ENCODE measurements at regions not wholly inside any gene's neighbourhood (a gene's known extent, or its start where the extent isn't known, plus 50 kb on each side); places are given as distances from the start of the nearest gene placed in this dataset.

GRCh38 chr16:55031481-55031880, 100.8 kb downstream of the IRX5 start:
- no peak overlapping the region for H3K4me3 Mint-ChIP-seq
- H3K27me3 Mint-ChIP-seq (ENCODE audit: low read depth in 2 of 2): peaks cover 5 to 6% of the 10 kb centered on the region in 2 donors
- Histone ChIP-seq H3K36me3 (ENCODE audit: control insufficient read depth, insufficient read depth, low read length) (no peaks in the 10 kb centered on the region), H3K27ac (ENCODE audit: low read length) (no peak overlapping the region), H3K27me3 (ENCODE audit: control insufficient read depth, insufficient read depth, low read length) (no peaks in the 10 kb centered on the region), H3K4me1 (ENCODE audit: control insufficient read depth, insufficient read depth, low read length) (no peaks in the 10 kb centered on the region), H3K4me3 (ENCODE audit: low read length) (no peak overlapping the region), H3K9me3 (ENCODE audit: control insufficient read depth, insufficient read depth, low read length) (no peaks in the 10 kb centered on the region)
- DNase-seq: no peak
- intact Hi-C loops (cut with micrococcal nuclease): no loop called here
- H3K9me3 Mint-ChIP-seq: peaks cover 0 to 3% of the 10 kb centered on the region in 2 donors
- no peak overlapping the region for H3K27ac Mint-ChIP-seq
- no peaks in the 10 kb centered on the region for H3K4me1 Mint-ChIP-seq
- WGBS (ENCODE audit: insufficient coverage): 79% methylated on average over 5 of the region's 6 CpGs
- ATAC-seq: no peak
- TF ChIP-seq CTCF (IDR thresholded peaks at IDR 0.05): no peak
- H3K36me3 Mint-ChIP-seq: no peaks in the 10 kb centered on the region

- 93% methylated on average over 27 of the region's 28 CpGs for WGBS (ENCODE audit: insufficient coverage)
- no peaks in the 10 kb centered on the region for H3K4me1 ChIP-seq (ENCODE audit: control insufficient read depth, insufficient read depth, low read length)
- Mint-ChIP-seq H3K4me3 (no peak overlapping the region), H3K27ac (no peak overlapping the region), H3K36me3 (no peaks in the 10 kb centered on the region), H3K9me3 (peaks cover 0 to 3% of the 10 kb centered on the region in 2 donors), H3K4me1 (no peaks in the 10 kb centered on the region), H3K27me3 (ENCODE audit: low read depth in 2 of 2) (peaks cover 3 to 6% of the 10 kb centered on the region in 2 donors)
- no peaks in the 10 kb centered on the region for H3K36me3 ChIP-seq (ENCODE audit: control insufficient read depth, insufficient read depth, low read length)
- H3K4me3 ChIP-seq (ENCODE audit: low read length): no peak overlapping the region
- no peak overlapping the region for H3K27ac ChIP-seq (ENCODE audit: low read length)
- intact Hi-C loops (cut with micrococcal nuclease): no loop called here
- no peak for DNase-seq
- ATAC-seq: no peak
- TF ChIP-seq CTCF (IDR thresholded peaks at IDR 0.05): no peak
- H3K9me3 ChIP-seq (ENCODE audit: control insufficient read depth, insufficient read depth, low read length): no peaks in the 10 kb centered on the region
- H3K27me3 ChIP-seq (ENCODE audit: control insufficient read depth, insufficient read depth, low read length): no peaks in the 10 kb centered on the region
Measured at GRCh38 chr16:55033225-55034156, 102.8 kb downstream of the IRX5 start.

- Histone ChIP-seq H3K9me3 (ENCODE audit: control insufficient read depth, insufficient read depth, low read length) (no peaks in the 10 kb centered on the region), H3K4me3 (ENCODE audit: low read length) (no peak overlapping the region), H3K4me1 (ENCODE audit: control insufficient read depth, insufficient read depth, low read length) (no peaks in the 10 kb centered on the region), H3K36me3 (ENCODE audit: control insufficient read depth, insufficient read depth, low read length) (no peaks in the 10 kb centered on the region), H3K27ac (ENCODE audit: low read length) (no peak overlapping the region), H3K27me3 (ENCODE audit: control insufficient read depth, insufficient read depth, low read length) (no peaks in the 10 kb centered on the region)
- intact Hi-C loops (cut with micrococcal nuclease): no loop called here
- 33% methylated on average over 9 of the region's 9 CpGs for WGBS (ENCODE audit: insufficient coverage)
- TF ChIP-seq CTCF (IDR thresholded peaks at IDR 0.05): no peak
- H3K27ac Mint-ChIP-seq: no peak overlapping the region
- no peaks in the 10 kb centered on the region for H3K9me3 Mint-ChIP-seq
- no peak for DNase-seq
- ATAC-seq: no peak
- H3K4me3 Mint-ChIP-seq: no peak overlapping the region
- no peaks in the 10 kb centered on the region for H3K36me3 Mint-ChIP-seq
- peaks cover 0 to 3% of the 10 kb centered on the region in 2 donors for H3K27me3 Mint-ChIP-seq (ENCODE audit: low read depth in 2 of 2)
- H3K4me1 Mint-ChIP-seq: no peaks in the 10 kb centered on the region
Measured at GRCh38 chr16:55035029-55035428, 104.4 kb downstream of the IRX5 start.
